HCT116 (cell line): ENCODE measurements at regions not wholly inside any gene's neighbourhood (a gene's known extent, or its start where the extent isn't known, plus 50 kb on each side); places are given as distances from the start of the nearest gene placed in this dataset.

ENCODE experiments used
- ATAC-seq: fragments of 200-7000 bp; cut with Tn5 transposase; 2 replicates; pipeline ENCODE4 v1.9.1; 2020; ENCODE audit warnings: mild to moderate bottlenecking, moderate library complexity
- BruUV-seq: library from RNA; stranded (reverse); fragments of 400-500 nt; replicated peaks from 2 replicates; lab custom pipeline; 2021; lab: Mats Ljungman, UMichigan
- CTCF ChIA-PET: fragments of 300-600 bp; sonication (Branson Sonifier 250); formaldehyde crosslinking; loops from one replicate; lab custom pipeline; 2021; ENCODE audit warnings: antibody characterized with exemption; lab: Charles Lee
- POLR2A ChIA-PET: fragments of 300-600, 350-600 bp; sonication (Branson Sonifier 250); formaldehyde crosslinking; loops from one replicate; lab custom pipeline; 2021; ENCODE audit warnings: antibody characterized with exemption; lab: Charles Lee
- RAD21 ChIA-PET, 2 experiments: fragments of 300-600 bp; sonication (Branson Sonifier 250); formaldehyde crosslinking; loops; one replicate each; lab custom pipeline; 2023; ENCODE audit warnings: low total read pairs in 2 of 2; ENCODE audit not compliant: uncharacterized antibody in 2 of 2, unreplicated experiment in 2 of 2, low non-redundant PET in 1 of 2; lab: Charles Lee
- DNase-seq: peaks from one replicate; pipeline ENCODE4 v3.0.0-alpha.2; 2010; ENCODE audit warnings: low read depth, low spot score
- H2AFZ ChIP-seq: fragments of 200-600 bp; shearing (Covaris generic), sonication (generic); 2 replicates; pipeline ENCODE4 v1.6.1; 2017; ENCODE audit warnings: low read depth, mixed run types, mixed read lengths, antibody characterized with exemption, low read length; ENCODE audit not compliant: poor library complexity, severe bottlenecking
- H3K27ac ChIP-seq: 2 replicates; pipeline ENCODE4 v1.5.1; 2012; ENCODE audit warnings: low read depth, low read length
- H3K27me3 ChIP-seq: fragments of 200-600 bp; sonication (generic); 2 replicates; pipeline ENCODE4 v1.6.1; 2016; ENCODE audit warnings: mixed run types, low read length, mixed read lengths; ENCODE audit not compliant: insufficient read depth
- H3K36me3 ChIP-seq, 2 experiments: fragments of 200-500 bp in 1 of 2; fragments of 200-600 bp in 1 of 2; sonication (Bioruptor generic) in 1 of 2; sonication (generic) in 1 of 2; 2 replicates each; pipeline versions ENCODE4 v1.5.1 to v1.6.1; 2014 to 2016; ENCODE audit warnings: low read length in 2 of 2, inconsistent platforms in 1 of 2, mixed read lengths in 1 of 2, mixed run types in 1 of 2; ENCODE audit not compliant: insufficient read depth in 2 of 2, control insufficient read depth in 1 of 2
- H3K4me1 ChIP-seq, 2 experiments: fragments of 200-600 bp in 1 of 2; sonication (generic) in 1 of 2; 2 replicates each; pipeline versions ENCODE4 v1.5.1 to v1.6.1; 2012 to 2017; ENCODE audit warnings: low read length in 2 of 2, inconsistent platforms in 1 of 2, mild to moderate bottlenecking in 1 of 2, mixed read lengths in 1 of 2, mixed run types in 1 of 2, moderate library complexity in 1 of 2; ENCODE audit not compliant: insufficient read depth in 2 of 2, control insufficient read depth in 1 of 2
- H3K4me2 ChIP-seq: fragments of 200-600 bp; sonication (generic); 2 replicates; pipeline ENCODE4 v1.6.1; 2017; ENCODE audit warnings: mixed run types, low read length, mixed read lengths
- H3K4me3 ChIP-seq, 2 experiments: fragments of 200-600 bp in 1 of 2; sonication (generic) in 1 of 2; replicated peaks in 1 of 2; 2 replicates each; pipeline ENCODE4 v1.5.1; 2011 to 2016; ENCODE audit warnings: low read length in 2 of 2, control low read depth in 1 of 2, low read depth in 1 of 2, mild to moderate bottlenecking in 1 of 2, mixed read lengths in 1 of 2, mixed run types in 1 of 2
- H3K79me2 ChIP-seq: fragments of 200-600 bp; sonication (generic); 2 replicates; pipeline ENCODE4 v1.6.1; 2017; ENCODE audit warnings: mild to moderate bottlenecking, mixed run types, low read length, moderate library complexity, mixed read lengths; ENCODE audit not compliant: insufficient read depth
- H3K9ac ChIP-seq: fragments of 200-600 bp; sonication (generic); 2 replicates; pipeline ENCODE4 v1.6.1; 2016; ENCODE audit warnings: low read length, mixed read lengths
- H3K9me2 ChIP-seq: fragments of 200-600 bp; sonication (generic), shearing (Covaris generic); 2 replicates; pipeline ENCODE4 v1.6.1; 2017; ENCODE audit warnings: mixed run types, mild to moderate bottlenecking, moderate library complexity; ENCODE audit not compliant: insufficient read depth
- H3K9me3 ChIP-seq, 2 experiments: fragments of 200-500 bp in 1 of 2; fragments of 200-600 bp in 1 of 2; sonication (Bioruptor generic) in 1 of 2; sonication (generic) in 1 of 2; 2 replicates each; pipeline ENCODE4 v1.6.1; 2014 to 2017; ENCODE audit warnings: low read length in 2 of 2, mixed read lengths in 2 of 2, inconsistent platforms in 1 of 2, low read depth in 1 of 2, mild to moderate bottlenecking in 1 of 2, mixed run types in 1 of 2, moderate library complexity in 1 of 2; ENCODE audit not compliant: control insufficient read depth in 1 of 2, insufficient read depth in 1 of 2
- H4K20me1 ChIP-seq: fragments of 200-600 bp; sonication (generic), shearing (Covaris generic); 2 replicates; pipeline ENCODE4 v1.6.1; 2017; ENCODE audit warnings: mixed run types, mild to moderate bottlenecking, moderate library complexity; ENCODE audit not compliant: insufficient read depth
- CBX3 ChIP-seq: IDR thresholded peaks from 2 replicates; pipeline ENCODE4 v1.6.1; 2012; ENCODE audit warnings: low read depth
- CEBPB ChIP-seq: IDR thresholded peaks from 2 replicates; pipeline ENCODE4 v1.6.1; 2012; ENCODE audit warnings: low read depth
- EGR1 ChIP-seq: IDR thresholded peaks from 2 replicates; pipeline ENCODE4 v1.6.1; 2012; ENCODE audit warnings: low read depth
- ELF1 ChIP-seq: IDR thresholded peaks from 2 replicates; pipeline ENCODE4 v1.6.1; 2012; ENCODE audit warnings: low read depth, borderline replicate concordance
- EZH2phosphoT487 ChIP-seq: fragments of 200-600 bp; IDR thresholded peaks from 2 replicates; pipeline ENCODE4 v1.6.1; 2018; ENCODE audit warnings: antibody characterized with exemption, borderline replicate concordance
- FOSL1 ChIP-seq: IDR thresholded peaks from 2 replicates; pipeline ENCODE4 v1.6.1; 2012; ENCODE audit warnings: low read depth
- JUND ChIP-seq: IDR thresholded peaks from 2 replicates; pipeline ENCODE4 v1.6.1; 2012
- MAX ChIP-seq: IDR thresholded peaks from 2 replicates; pipeline ENCODE4 v1.6.1; 2012
- RAD21 ChIP-seq: IDR thresholded peaks from 2 replicates; pipeline ENCODE4 v1.6.1; 2012; ENCODE audit warnings: low read depth, mild to moderate bottlenecking
- SRF ChIP-seq: IDR thresholded peaks from 2 replicates; pipeline ENCODE4 v1.6.1; 2012; ENCODE audit warnings: low read depth
- ZFX ChIP-seq: fragments of 450-650 bp; IDR thresholded peaks from 2 replicates; pipeline ENCODE4 v1.6.1; 2017
- ZNF274 ChIP-seq: fragments of 200-500 bp; sonication (Bioruptor generic); IDR thresholded peaks from 2 replicates; pipeline ENCODE4 v1.6.1; 2014; ENCODE audit warnings: mild to moderate bottlenecking, low read depth, low read length, inconsistent platforms
- intact Hi-C: fragments of 100-400 bp; cut with micrococcal nuclease; formaldehyde crosslinking; loops from 2 replicates; pipeline ENCODE4 v1.10.0; 2022
- TF ChIP-seq, protein P1 (sequence below): IDR thresholded peaks from 2 replicates; pipeline ENCODE4 v1.6.1; 2011; ENCODE audit warnings: mild to moderate bottlenecking, low read length, moderate library complexity; ENCODE audit not compliant: insufficient replicate concordance; ENCODE audit errors: extremely low read depth
- TF ChIP-seq, protein P2 (sequence below): IDR thresholded peaks from 2 replicates; pipeline ENCODE4 v1.6.1; 2012; ENCODE audit warnings: low read depth

DNA sequence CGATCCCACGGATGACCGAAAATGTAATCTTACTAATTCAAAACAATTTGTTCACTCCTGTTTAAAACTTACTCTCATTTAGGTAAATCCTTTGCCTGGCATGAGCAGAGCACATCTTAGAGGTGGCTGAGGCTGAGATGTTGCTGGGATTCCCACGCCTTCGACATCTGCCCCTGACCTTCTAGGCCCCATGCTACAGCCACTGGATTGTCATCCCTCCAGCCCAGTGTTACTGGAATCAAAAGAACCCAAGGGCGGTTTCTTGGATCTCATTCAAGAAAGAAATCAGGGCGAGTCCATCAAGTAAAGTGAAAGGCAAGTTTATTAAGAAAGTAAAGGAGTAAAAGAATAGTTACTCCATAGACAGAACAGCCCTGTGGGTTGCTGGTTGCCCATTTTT is 64.5 kb upstream of the SHISA6 start:
- intact Hi-C loops = no loop called here
- peaks cover 0 to 17% of the 10 kb centered on the region in 2 experiments; a peak in 1 of 4 replicates for H3K9me3 ChIP-seq
- H3K36me3 ChIP-seq = no peaks in the 10 kb centered on the region
- no peak overlapping the region for H3K27ac ChIP-seq
- DNase-seq (no peak), ATAC-seq (no peak)
- ChIA-PET POLR2A (no interaction called here), CTCF (no interaction called here), RAD21 (no interaction called here)
- no peaks in the 10 kb centered on the region for H4K20me1 ChIP-seq
- no peaks in the 10 kb centered on the region for H3K4me1 ChIP-seq
- H3K9me2 ChIP-seq = no peaks in the 10 kb centered on the region
- H3K79me2 ChIP-seq = no peaks in the 10 kb centered on the region
- no peaks in the 10 kb centered on the region for H3K27me3 ChIP-seq
- H3K9ac ChIP-seq = no peak overlapping the region
- no peak overlapping the region for H3K4me3 ChIP-seq
- no peak overlapping the region for H3K4me2 ChIP-seq
- no peak overlapping the region for H2AFZ ChIP-seq
- no TSS peak for BruUV-seq
- TF ChIP-seq ZFX (no peak), SRF (no peak), JUND (no peak), EZH2phosphoT487 (no peak), EGR1 (no peak), CEBPB (no peak)
- TF ChIP-seq, protein P1, sequence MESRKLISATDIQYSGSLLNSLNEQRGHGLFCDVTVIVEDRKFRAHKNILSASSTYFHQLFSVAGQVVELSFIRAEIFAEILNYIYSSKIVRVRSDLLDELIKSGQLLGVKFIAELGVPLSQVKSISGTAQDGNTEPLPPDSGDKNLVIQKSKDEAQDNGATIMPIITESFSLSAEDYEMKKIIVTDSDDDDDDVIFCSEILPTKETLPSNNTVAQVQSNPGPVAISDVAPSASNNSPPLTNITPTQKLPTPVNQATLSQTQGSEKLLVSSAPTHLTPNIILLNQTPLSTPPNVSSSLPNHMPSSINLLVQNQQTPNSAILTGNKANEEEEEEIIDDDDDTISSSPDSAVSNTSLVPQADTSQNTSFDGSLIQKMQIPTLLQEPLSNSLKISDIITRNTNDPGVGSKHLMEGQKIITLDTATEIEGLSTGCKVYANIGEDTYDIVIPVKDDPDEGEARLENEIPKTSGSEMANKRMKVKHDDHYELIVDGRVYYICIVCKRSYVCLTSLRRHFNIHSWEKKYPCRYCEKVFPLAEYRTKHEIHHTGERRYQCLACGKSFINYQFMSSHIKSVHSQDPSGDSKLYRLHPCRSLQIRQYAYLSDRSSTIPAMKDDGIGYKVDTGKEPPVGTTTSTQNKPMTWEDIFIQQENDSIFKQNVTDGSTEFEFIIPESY = no peak

- ATAC-seq (no peak), DNase-seq (no peak)
- no peak overlapping the region for H3K27ac ChIP-seq
- CTCF ChIA-PET = no interaction called here
- H3K36me3 ChIP-seq = no peaks in the 10 kb centered on the region
- no peaks in the 10 kb centered on the region for H4K20me1 ChIP-seq
- no peak overlapping the region for H3K9ac ChIP-seq
- H3K4me3 ChIP-seq = no peak overlapping the region
- BruUV-seq = no TSS peak
- no peak overlapping the region for H3K4me2 ChIP-seq
- no peaks in the 10 kb centered on the region for H3K79me2 ChIP-seq
- H3K9me3 ChIP-seq = no peaks in the 10 kb centered on the region; a peak in 1 of 4 replicates
- intact Hi-C loops = no loop called here
- POLR2A ChIA-PET = no interaction called here
- RAD21 ChIA-PET = no interaction called here
- no peaks in the 10 kb centered on the region for H3K4me1 ChIP-seq
- no peaks in the 10 kb centered on the region for H3K9me2 ChIP-seq
- no peaks in the 10 kb centered on the region for H3K27me3 ChIP-seq
- H2AFZ ChIP-seq = no peak overlapping the region
- TF ChIP-seq MAX (no peak), JUND (no peak), FOSL1 (no peak), ELF1 (no peak), RAD21 (no peak), CBX3 (no peak), EZH2phosphoT487 (no peak), ZFX (no peak), ZNF274 (no peak), SRF (no peak)
- TF ChIP-seq, protein P1 = no peak
- TF ChIP-seq, protein P2, sequence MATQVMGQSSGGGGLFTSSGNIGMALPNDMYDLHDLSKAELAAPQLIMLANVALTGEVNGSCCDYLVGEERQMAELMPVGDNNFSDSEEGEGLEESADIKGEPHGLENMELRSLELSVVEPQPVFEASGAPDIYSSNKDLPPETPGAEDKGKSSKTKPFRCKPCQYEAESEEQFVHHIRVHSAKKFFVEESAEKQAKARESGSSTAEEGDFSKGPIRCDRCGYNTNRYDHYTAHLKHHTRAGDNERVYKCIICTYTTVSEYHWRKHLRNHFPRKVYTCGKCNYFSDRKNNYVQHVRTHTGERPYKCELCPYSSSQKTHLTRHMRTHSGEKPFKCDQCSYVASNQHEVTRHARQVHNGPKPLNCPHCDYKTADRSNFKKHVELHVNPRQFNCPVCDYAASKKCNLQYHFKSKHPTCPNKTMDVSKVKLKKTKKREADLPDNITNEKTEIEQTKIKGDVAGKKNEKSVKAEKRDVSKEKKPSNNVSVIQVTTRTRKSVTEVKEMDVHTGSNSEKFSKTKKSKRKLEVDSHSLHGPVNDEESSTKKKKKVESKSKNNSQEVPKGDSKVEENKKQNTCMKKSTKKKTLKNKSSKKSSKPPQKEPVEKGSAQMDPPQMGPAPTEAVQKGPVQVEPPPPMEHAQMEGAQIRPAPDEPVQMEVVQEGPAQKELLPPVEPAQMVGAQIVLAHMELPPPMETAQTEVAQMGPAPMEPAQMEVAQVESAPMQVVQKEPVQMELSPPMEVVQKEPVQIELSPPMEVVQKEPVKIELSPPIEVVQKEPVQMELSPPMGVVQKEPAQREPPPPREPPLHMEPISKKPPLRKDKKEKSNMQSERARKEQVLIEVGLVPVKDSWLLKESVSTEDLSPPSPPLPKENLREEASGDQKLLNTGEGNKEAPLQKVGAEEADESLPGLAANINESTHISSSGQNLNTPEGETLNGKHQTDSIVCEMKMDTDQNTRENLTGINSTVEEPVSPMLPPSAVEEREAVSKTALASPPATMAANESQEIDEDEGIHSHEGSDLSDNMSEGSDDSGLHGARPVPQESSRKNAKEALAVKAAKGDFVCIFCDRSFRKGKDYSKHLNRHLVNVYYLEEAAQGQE = no peak
These were observed 70.1 kb upstream of the SHISA6 start for GRCh38 chr17:11170881-11171280.
